Brain microvascular endothelial cell (primary cell): ENCODE measurements at regions not wholly inside any gene's neighbourhood (a gene's known extent, or its start where the extent isn't known, plus 50 kb on each side); places are given as distances from the start of the nearest gene placed in this dataset.
A peak's percentile ranks its signal among the peaks of the same experiment; 100 is the strongest.

ENCODE experiments used
- DNase-seq: peaks from one replicate; pipeline ENCODE4 v3.0.0-alpha.2; 2020
- H3K27ac ChIP-seq: fragments of 250-450 bp; sonication (Bioruptor Pico); 2 replicates; pipeline ENCODE4 v1.5.1; 2020; ENCODE audit warnings: mild to moderate bottlenecking, moderate library complexity
- H3K27me3 ChIP-seq: fragments of 250-450 bp; sonication (Bioruptor Pico); replicated peaks from 2 replicates; pipeline ENCODE4 v1.5.1; 2020; ENCODE audit warnings: mild to moderate bottlenecking
- H3K36me3 ChIP-seq: fragments of 250-450 bp; sonication (Bioruptor Pico); replicated peaks from 2 replicates; pipeline ENCODE4 v1.5.1; 2020; ENCODE audit warnings: mild to moderate bottlenecking
- H3K4me3 ChIP-seq: 2 replicates; pipeline ENCODE4 v1.5.1; 2011; ENCODE audit warnings: low read depth, mild to moderate bottlenecking, control low read depth, low read length, moderate library complexity
- CTCF ChIP-seq: IDR thresholded peaks from 2 replicates; pipeline ENCODE4 v1.5.1; 2011; ENCODE audit warnings: low read depth, mild to moderate bottlenecking, moderate library complexity, low read length, control low read depth, inconsistent platforms; ENCODE audit errors: missing control alignments
- in situ Hi-C: cut with HindIII; loops from 2 replicates; pipeline ENCODE4 v1.10.0; 2017; ENCODE audit warnings: low sequenced_read_pairs, low pct_ligation_motif_present

GRCh38 chr20:25135031-25135430 is 53.1 kb upstream of the VSX1 start:
- H3K27me3 ChIP-seq: no peaks in the 10 kb centered on the region
- H3K36me3 ChIP-seq: no peaks in the 10 kb centered on the region
- H3K27ac ChIP-seq: no peak overlapping the region
- DNase-seq: no peak
- no peak overlapping the region for H3K4me3 ChIP-seq
- in situ Hi-C loops: no loop called here
- no peak for TF ChIP-seq CTCF

- no peaks in the 10 kb centered on the region for H3K36me3 ChIP-seq
- no peak for DNase-seq
- no peak overlapping the region for H3K27ac ChIP-seq
- no peaks in the 10 kb centered on the region for H3K27me3 ChIP-seq
- no peak overlapping the region for H3K4me3 ChIP-seq
- in situ Hi-C loops: no loop called here
- TF ChIP-seq CTCF: no peak
Observed at GRCh38 chr20:25136056-25136455, 54.1 kb upstream of the VSX1 start.

GRCh38 chr20:25136643-25137559 is 55.0 kb upstream of the VSX1 start:
- Histone ChIP-seq H3K27ac (no peak overlapping the region), H3K4me3 (no peak overlapping the region), H3K27me3 (no peaks in the 10 kb centered on the region), H3K36me3 (no peaks in the 10 kb centered on the region)
- no peak for TF ChIP-seq CTCF
- in situ Hi-C loops: no loop called here
- DNase-seq: peak; percentile 76

- no peaks in the 10 kb centered on the region for H3K27me3 ChIP-seq
- H3K4me3 ChIP-seq: no peak overlapping the region
- no peaks in the 10 kb centered on the region for H3K36me3 ChIP-seq
- no peak overlapping the region for H3K27ac ChIP-seq
- no peak for DNase-seq
- in situ Hi-C loops: no loop called here
- TF ChIP-seq CTCF: peak; percentile 18
Observed at GRCh38 chr20:25139029-25139705, 56.3 kb upstream of the ENTPD6 start.

- no peaks in the 10 kb centered on the region for H3K36me3 ChIP-seq
- H3K27me3 ChIP-seq: peaks cover 2% of the 10 kb centered on the region
- no peak for TF ChIP-seq CTCF
- in situ Hi-C loops: no loop called here
- H3K4me3 ChIP-seq: no peak overlapping the region
- no peak for DNase-seq
- H3K27ac ChIP-seq: no peak overlapping the region
Observed at GRCh38 chr20:25140968-25141367, 54.5 kb upstream of the ENTPD6 start.
